GM12878 (cell line): ENCODE measurements at regions not wholly inside any gene's neighbourhood (a gene's known extent, or its start where the extent isn't known, plus 50 kb on each side); places are given as distances from the start of the nearest gene placed in this dataset.

Experiments
- CHD4 ChIP-seq: fragments of 200-600 bp; sonication (generic); IDR thresholded peaks from 2 replicates; pipeline ENCODE4 v1.6.1; 2016; ENCODE audit warnings: mild to moderate bottlenecking
- IRF4 ChIP-seq: IDR thresholded peaks from 2 replicates; pipeline ENCODE4 v1.6.1; 2011; ENCODE audit warnings: low read depth, low read length
- SMC3 ChIP-seq: IDR thresholded peaks from 2 replicates; pipeline ENCODE4 v1.6.1; 2011; ENCODE audit warnings: low read length, improper control_type of control experiment, borderline replicate concordance
- ZNF622 ChIP-seq: fragments of 450-650 bp; IDR thresholded peaks from 2 replicates; pipeline ENCODE4 v1.6.1; 2017; ENCODE audit warnings: mild to moderate bottlenecking, inconsistent platforms
- TF ChIP-seq, protein P1 (sequence below): fragments of 150-350 bp; IDR thresholded peaks from 2 replicates; pipeline ENCODE4 v1.6.1; 2016; ENCODE audit warnings: low read depth, low read length
- TF ChIP-seq, protein P2 (sequence below): fragments of 450-650 bp; IDR thresholded peaks from 2 replicates; pipeline ENCODE4 v1.6.1; 2017; ENCODE audit warnings: mild to moderate bottlenecking
- TF ChIP-seq, protein P3 (sequence below): IDR thresholded peaks from 2 replicates; pipeline ENCODE4 v1.6.1; 2011; ENCODE audit warnings: borderline replicate concordance, low read depth, mild to moderate bottlenecking, moderate library complexity, mixed read lengths, low read length; ENCODE audit not compliant: insufficient read depth; ENCODE audit errors: extremely low read length
- TF ChIP-seq, protein P4 (sequence below), 3 experiments: IDR thresholded peaks in 2 of 3; conservative IDR thresholded peaks in 1 of 3; 2 replicates each; pipeline ENCODE4 v1.5.1; 2011; ENCODE audit warnings: low read depth in 3 of 3, low read length in 3 of 3, mild to moderate bottlenecking in 3 of 3, control low read depth in 2 of 3, moderate library complexity in 2 of 3, inconsistent platforms in 1 of 3, mixed read lengths in 1 of 3; ENCODE audit not compliant: control insufficient read depth in 2 of 3, insufficient read depth in 1 of 3; ENCODE audit errors: extremely low read depth in 1 of 3

DNA sequence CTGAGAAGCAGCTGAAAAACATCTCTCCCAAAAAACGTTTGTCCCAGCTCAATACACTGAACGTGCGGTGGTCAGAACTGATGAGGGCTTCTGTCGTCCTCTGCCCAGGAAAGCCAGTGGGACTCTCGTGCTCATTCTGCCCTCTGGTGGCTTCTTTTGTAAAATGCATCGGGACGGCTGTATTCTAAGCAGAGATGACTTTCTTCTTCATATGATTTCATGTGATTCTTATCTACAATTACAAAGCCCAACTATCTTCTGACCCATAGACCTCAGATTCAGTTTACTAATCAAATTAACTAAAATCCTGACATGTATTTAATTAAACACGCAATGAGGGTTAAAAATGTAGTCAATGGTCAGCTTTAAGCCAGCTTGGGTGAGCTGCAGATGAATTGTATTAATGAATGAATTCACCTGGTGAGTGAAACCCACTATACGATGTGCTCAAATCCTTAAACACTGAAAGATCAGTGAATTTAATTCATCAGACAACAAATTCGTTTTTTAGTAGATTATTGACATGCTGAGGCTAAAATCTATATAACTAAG is 117.6 kb upstream of the FAM204A start (continued):
- TF ChIP-seq, protein P1, sequence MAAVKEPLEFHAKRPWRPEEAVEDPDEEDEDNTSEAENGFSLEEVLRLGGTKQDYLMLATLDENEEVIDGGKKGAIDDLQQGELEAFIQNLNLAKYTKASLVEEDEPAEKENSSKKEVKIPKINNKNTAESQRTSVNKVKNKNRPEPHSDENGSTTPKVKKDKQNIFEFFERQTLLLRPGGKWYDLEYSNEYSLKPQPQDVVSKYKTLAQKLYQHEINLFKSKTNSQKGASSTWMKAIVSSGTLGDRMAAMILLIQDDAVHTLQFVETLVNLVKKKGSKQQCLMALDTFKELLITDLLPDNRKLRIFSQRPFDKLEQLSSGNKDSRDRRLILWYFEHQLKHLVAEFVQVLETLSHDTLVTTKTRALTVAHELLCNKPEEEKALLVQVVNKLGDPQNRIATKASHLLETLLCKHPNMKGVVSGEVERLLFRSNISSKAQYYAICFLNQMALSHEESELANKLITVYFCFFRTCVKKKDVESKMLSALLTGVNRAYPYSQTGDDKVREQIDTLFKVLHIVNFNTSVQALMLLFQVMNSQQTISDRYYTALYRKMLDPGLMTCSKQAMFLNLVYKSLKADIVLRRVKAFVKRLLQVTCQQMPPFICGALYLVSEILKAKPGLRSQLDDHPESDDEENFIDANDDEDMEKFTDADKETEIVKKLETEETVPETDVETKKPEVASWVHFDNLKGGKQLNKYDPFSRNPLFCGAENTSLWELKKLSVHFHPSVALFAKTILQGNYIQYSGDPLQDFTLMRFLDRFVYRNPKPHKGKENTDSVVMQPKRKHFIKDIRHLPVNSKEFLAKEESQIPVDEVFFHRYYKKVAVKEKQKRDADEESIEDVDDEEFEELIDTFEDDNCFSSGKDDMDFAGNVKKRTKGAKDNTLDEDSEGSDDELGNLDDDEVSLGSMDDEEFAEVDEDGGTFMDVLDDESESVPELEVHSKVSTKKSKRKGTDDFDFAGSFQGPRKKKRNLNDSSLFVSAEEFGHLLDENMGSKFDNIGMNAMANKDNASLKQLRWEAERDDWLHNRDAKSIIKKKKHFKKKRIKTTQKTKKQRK, result no peak
- TF ChIP-seq IRF4 (no peak), ZNF622 (no peak), CHD4 (no peak), SMC3 (peak; percentile 57; the same call in 1 of the 2 replicates)
- TF ChIP-seq, protein P2, sequence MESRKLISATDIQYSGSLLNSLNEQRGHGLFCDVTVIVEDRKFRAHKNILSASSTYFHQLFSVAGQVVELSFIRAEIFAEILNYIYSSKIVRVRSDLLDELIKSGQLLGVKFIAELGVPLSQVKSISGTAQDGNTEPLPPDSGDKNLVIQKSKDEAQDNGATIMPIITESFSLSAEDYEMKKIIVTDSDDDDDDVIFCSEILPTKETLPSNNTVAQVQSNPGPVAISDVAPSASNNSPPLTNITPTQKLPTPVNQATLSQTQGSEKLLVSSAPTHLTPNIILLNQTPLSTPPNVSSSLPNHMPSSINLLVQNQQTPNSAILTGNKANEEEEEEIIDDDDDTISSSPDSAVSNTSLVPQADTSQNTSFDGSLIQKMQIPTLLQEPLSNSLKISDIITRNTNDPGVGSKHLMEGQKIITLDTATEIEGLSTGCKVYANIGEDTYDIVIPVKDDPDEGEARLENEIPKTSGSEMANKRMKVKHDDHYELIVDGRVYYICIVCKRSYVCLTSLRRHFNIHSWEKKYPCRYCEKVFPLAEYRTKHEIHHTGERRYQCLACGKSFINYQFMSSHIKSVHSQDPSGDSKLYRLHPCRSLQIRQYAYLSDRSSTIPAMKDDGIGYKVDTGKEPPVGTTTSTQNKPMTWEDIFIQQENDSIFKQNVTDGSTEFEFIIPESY, result no peak
- TF ChIP-seq, protein P3, sequence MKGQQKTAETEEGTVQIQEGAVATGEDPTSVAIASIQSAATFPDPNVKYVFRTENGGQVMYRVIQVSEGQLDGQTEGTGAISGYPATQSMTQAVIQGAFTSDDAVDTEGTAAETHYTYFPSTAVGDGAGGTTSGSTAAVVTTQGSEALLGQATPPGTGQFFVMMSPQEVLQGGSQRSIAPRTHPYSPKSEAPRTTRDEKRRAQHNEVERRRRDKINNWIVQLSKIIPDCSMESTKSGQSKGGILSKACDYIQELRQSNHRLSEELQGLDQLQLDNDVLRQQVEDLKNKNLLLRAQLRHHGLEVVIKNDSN, result no peak
- TF ChIP-seq, protein P4, sequence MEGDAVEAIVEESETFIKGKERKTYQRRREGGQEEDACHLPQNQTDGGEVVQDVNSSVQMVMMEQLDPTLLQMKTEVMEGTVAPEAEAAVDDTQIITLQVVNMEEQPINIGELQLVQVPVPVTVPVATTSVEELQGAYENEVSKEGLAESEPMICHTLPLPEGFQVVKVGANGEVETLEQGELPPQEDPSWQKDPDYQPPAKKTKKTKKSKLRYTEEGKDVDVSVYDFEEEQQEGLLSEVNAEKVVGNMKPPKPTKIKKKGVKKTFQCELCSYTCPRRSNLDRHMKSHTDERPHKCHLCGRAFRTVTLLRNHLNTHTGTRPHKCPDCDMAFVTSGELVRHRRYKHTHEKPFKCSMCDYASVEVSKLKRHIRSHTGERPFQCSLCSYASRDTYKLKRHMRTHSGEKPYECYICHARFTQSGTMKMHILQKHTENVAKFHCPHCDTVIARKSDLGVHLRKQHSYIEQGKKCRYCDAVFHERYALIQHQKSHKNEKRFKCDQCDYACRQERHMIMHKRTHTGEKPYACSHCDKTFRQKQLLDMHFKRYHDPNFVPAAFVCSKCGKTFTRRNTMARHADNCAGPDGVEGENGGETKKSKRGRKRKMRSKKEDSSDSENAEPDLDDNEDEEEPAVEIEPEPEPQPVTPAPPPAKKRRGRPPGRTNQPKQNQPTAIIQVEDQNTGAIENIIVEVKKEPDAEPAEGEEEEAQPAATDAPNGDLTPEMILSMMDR (IDR thresholded peaks at IDR 0.05 in 2 of 3, conservative IDR thresholded peaks at IDR 0.05 in 1 of 3; ENCODE audit: control insufficient read depth in 2 of 3, extremely low read depth in 1 of 3, insufficient read depth in 1 of 3, low read depth in 3 of 3, low read length in 3 of 3), result peak; percentile 65 to 81 (median 75)
